Stimulated activated CD8-positive, alpha-beta memory T cell treated with anti-CD3 and anti-CD28 coated beads, Interleukin-12 subunit alpha, Interleukin-12 subunit beta, amount 100 ng/mL, for 24 hours (primary cell): ENCODE measurements at regions not wholly inside any gene's neighbourhood (a gene's known extent, or its start where the extent isn't known, plus 50 kb on each side); places are given as distances from the start of the nearest gene placed in this dataset.
"Not testable (repeated sequence)": the region's sequence is repeated elsewhere in the genome, so short reads cannot be mapped to it uniquely, and the experiment has no call there.

ENCODE experiments used
- DNase-seq: peaks from one replicate; pipeline ENCODE4 v3.0.0-alpha.2; 2020; ENCODE audit errors: extremely low read depth

DNA sequence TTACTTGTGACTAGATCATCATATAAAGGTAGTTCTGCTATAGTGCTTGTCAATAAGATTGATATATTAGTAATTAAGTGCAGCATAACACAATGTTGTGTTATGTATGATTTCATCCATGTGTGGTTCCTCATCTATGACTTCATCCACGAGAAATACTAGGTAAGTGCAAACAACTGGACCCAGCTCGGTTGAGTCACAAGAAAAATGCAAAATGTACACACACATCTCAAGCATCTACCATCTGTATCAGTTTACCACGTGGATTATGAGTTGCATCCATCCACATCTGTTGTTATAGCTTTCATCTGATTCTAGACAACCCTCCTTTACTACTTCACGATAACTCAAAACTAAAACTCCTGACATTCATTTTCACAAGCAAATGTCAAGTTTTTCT lies 517.0 kb upstream of the CITED2 start:
- DNase-seq: no peak

DNA sequence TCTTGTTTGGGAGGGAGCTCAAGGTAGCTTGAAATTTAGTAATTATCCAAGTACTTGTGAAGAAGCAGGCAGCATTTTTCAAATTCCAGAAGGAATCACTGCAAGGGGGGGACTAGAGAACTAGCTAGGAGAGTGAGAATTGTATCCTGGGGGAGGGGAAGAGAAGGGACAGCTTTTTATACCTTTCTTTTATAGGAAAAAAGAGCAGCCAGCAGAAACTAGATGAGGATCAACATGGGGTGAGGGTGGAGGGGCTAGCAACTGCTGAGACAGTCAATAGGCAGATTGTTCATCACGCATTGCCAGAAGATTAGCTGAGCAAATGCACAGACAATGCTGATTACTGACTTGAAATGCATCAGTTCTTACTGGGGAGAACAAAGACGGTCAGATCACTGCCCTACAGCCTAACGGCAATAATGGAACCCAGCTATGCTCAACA lies 514.3 kb upstream of the CITED2 start:
- DNase-seq: no peak

DNA sequence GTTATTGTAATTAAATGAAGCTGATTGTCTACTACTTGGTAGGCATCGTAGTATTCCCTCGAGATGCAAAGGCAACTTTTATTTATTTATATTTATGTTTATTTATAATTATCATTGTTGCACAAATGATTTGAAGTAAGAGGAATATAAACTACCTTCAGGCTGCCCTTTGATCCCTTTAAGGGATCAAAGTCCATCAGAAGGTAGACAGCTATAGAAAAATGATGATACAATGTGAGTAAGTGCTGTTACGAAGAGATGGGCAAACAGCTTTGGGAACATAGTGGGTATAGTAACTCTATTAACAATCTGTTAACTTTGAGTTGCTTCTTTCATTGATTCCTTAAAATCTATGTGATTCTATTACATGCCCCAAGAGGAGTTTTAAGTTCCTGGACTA lies 512.8 kb upstream of the CITED2 start:
- DNase-seq: no peak

DNA sequence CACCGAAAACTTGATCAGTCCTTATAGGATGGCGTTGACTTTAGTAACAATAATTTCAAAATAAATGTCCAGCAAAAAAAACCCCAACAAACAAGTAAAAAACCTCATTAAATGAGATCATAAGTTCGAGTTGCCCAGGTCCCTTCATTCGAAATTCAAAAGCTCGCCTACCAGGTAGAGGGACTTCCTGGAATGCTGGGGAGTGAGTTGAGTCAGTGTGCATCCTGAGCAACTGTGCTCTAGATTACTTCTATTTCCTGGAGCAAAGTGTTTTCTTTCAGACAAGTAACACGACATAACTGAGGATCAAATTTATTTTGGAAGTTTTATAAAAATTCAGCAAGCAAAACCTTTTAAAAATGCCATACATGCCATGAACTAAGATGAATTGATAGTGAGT lies 511.9 kb upstream of the CITED2 start:
- DNase-seq: no peak

DNA sequence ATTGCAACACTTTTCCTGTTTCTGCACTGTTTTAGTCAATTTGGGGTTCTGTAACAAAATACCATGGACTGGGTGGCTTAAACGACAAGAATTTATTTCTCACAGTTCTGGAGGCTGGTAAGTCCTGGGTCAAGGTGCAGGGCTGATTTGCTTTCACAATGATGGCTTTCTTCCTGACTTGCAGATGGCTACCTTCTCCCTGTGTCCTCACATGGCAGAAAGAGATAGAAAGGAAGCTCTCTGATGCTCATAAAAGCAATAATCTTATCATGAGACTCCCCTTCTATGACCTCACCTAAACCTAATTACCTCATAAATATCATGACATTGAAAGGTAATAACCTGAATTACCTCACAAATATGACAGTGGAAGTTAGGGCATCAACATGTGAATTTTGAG lies 511.5 kb upstream of the CITED2 start:
- DNase-seq: no peak

DNA sequence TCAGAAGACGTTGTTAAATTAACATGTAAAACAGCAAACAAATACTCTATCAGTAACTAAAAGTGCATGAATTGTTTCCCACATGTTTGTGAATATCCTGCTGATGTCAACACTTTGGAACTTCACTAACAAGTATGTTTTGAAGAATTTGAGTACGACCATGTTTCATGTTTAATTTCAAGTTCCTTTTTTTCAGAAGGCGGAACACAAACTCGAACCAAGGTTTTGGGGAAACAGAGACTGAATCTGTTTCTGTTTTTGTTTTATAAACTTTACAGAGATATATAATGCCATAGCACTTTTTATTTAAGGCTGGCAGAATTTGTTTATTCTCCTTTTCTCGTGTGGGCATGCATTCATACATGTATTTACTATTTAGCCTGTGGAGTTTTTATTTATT lies 509.3 kb upstream of the CITED2 start:
- no peak for DNase-seq

DNA sequence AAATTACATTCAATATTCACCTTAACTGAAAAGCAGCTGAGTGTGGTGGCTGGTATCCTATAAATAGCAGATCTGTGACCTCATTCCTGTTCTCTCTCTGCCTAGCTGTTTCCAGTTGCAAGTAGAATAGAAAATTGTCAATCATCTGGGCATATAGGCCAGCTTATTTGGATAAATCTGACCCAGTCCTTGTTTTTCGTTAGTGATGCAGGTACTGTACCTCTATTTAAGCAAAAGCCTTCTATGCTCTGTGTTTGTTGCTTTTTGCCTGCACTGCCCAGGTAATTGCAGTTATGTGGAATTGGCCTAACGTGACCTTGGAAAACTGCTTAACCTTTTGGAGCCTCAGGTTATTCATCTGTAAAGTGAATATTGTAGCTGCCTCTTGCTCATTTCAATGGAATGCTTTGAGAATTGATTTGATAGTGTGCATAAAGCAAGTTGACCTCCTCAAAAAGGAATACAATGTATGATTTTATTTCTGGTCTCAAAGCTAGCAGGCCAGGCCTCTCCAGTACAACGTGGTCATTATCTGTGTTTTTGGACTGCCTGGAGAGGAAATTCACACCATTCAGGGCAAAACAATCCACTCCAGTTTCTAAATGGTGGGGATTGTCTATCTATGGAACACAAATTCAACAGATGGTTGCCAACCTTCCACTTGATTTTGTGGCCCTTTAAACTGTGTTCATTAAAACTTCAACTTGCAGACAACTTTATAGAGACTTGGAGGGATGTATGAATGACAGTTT lies 508.7 kb upstream of the CITED2 start:
- no peak for DNase-seq

DNA sequence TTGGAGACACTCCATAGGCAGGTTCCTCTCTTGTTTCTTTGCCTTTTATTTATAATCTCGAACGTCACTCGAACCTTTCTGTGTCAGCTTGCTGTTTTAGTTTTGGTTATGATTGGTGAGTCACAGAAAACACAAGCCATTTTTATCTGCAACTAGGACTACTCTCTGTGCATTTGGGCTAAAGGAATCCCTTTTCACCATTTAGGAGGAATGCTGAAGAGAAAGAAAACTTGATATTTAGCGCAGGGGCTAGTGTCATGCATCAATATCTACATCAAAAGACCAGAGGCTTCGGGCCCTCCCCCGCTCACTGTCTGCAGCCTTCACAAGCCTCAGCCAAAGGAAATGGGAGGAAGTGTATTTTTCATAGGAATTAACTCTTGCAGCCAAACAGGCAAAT lies 507.8 kb upstream of the CITED2 start:
- DNase-seq: no peak

DNA sequence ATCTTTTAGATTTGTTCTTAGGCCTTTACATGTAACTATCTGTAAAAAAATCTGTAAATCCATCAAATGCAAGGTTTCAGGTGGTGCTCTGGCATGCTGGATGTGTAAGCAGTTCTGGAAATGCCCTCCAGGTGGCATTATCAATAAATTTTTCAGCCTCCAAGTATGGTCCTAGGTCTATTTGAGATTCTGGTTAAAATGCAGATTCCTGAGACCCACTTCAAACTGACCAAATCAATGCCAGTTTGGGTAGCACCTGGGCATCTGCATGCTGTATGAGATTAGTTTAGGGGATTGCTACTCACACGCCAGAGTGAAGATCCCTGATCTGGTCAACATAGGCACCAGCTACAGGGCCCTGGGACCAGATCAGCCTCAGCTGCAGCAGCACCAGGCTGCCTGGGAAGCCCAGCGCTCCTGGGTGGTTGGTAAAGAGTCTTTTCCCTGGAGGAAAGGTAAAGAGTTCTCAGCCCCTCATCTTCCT lies 507.3 kb upstream of the CITED2 start:
- DNase-seq: no peak

DNA sequence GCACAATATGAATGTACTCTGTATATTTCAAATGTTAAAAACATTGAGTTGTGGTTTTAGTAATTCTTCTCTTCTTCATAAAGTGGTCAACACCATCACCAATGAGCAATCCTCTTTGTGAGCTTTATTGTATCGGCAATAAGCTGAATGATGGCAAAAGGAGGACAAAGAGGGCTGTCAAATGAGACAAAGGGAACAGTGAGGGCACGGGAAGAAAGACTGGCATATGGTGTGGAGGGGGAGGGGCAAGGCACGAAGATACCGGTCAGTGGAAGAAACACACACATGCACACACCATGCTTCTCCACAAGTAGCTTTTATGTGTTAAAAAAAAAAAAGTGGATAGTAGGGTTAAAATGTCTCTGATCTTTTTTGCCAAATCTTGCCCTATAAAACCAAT lies 506.8 kb upstream of the CITED2 start:
- no peak for DNase-seq

DNA sequence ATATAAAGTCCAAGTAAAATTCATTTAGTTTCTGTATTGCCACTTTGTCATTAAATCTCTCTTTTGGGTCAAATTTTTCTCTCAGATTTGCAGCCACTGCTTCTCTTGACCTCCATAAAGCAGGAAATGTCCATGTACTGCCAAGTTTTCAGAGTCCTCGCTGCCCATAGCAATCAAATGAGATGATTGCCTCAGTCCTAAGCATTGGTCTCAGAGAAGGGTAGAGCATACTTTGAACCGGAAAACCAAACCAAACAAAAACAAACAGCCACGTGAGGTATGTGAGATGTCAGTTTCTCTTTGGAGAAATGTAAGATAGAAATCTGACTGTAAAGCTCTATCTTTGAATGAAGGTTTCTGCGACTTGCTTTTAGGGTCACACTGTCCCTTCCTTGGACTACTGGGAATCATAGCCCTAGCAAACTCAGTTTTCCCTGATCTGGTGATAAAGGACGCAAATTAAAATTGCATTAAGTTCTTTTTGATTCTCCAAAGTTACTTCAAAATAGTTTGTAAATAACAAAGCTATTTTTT lies 505.4 kb upstream of the CITED2 start:
- DNase-seq: no peak

DNA sequence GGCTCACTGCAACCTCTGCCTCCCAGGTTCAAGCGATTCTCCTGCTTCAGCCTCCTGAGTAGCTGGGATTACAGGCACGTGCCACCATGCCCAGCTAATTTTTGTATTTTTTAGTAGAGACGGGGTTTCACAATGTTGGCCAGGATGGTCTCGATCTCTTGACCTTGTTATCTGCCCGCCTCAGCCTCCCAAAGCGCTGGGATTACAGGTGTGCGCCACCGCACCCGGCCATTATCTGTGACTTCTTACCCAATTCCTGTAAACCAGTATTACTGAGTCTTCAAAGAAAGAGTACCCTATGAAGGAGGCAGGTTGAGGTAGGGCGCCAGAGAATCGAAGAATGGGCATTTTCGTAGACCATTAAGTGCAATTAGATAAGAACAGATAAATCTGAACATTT lies 504.8 kb upstream of the CITED2 start:
- not testable (repeated sequence) for DNase-seq

DNA sequence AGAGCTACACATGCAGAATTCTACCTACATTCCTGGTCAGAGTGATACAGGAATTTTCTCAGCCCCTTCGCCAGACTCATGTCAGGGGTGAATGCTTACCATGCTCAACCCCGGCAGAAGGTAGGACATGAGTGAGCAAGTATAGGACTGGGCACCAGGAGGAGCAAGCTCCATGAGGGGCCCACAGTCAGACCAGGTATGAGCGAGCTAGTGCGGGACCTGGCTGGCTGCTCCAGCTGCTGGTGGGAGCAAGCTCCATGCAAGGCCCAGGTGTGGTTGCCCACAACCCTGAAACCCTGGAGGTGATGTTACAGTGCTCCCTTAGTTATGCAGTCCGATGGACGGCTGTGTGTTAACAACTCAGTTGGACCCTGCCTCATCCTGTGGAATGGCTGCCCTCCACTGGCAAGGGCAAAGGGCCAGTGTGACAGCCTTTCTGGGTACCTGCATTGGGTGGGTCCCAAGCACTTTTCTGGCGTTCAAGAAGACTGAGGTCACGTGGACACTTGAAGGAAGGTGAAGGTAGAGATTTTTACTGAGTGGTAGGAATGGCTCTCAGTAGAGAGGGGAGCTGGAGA lies 503.5 kb upstream of the CITED2 start:
- DNase-seq: no peak

DNA sequence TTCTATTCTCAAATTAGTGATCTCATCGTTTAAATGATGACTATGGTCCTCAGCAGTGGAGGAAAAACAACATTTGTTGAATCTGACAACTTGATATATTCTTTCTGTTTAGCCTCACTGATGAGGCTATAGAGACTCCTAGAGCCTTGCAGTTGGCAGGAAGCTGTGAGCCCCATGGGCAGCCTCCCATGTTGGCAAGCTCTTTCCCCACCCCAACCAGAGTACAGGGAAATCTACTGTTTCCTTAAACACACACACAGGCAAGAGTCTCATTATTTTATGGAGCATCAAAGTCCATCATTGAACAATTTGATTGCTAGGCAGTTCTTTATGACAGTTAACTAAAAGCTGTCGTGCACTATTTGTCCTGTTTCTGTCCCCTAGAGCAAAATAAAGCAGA lies 498.2 kb upstream of the CITED2 start:
- no peak for DNase-seq

DNA sequence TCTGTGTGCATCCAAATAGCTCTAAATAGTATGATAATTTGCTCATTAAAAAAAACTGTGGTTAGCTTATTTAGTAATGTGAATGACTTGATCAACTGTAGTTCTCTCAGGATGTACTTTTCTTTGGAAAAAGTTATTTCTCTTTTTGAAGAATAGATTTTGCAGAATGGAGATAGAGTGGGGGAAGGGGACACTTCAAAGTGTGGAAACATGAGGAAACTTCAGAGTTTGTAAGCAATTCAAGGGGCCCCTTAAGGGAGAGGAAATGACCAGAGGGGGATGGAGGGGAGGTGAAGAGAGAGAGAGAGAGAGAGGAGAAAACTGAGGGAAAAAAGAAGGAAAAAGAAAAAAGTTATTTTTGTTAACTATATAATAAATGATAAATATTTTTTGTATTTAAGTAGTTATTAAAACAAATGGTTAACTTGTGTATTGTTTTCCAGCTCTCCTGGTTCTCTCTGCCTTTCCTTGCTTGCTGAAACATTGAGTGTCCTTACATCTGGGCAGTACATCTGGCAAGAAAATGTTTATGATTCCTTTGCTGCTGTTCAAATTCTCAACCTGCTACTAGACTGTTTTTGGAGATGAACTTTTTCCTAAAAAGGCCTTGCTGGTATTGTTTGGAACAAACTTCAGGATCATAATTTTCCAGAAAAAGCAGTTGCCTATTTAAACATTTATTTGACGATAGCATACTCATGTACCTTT lies 497.5 kb upstream of the CITED2 start:
- DNase-seq: no peak

DNA sequence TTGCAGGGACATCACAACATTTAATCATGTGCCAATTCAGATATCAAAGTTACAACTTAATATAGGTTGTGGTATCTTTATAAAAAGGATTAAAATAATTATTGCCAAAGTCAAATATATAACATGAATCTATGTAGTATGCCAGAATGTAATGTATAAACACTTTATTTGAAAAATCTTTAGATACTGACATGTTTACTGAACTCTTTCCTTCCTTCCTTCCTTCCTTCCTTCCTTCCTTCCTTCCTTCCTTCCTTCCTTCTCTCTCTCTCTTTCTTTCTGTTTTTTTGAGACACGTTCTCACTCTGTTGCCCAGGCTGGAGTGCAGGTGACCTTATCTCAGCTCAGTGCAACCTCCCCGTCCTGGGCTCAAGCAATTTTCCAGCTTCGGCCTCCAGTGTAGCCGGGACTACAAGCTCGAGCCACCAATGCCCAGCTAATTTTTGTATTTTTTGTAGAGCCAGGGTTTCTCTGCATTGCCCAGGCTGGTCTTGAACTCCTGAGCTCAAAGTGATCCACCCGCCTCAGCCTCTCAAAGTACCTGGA lies 496.8 kb upstream of the CITED2 start:
- no peak for DNase-seq

DNA sequence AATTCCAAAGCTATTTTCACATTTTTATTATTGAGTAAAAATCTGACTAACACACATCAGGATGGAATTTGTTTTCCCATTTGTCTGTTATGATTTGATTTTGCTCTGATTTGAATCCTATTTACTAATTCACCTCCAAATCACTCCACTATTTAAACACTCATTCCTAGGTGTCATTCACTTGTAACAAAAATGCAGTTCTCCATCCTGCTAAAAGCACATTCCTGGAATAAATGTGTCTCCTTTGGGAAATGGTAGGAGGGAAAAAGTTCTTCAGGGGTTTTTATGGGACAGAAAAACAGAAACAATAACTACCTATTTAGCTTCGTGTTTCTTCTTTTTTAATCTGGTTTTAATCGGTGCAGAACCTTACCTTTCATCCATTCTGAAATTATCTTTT lies 494.1 kb upstream of the CITED2 start:
- no peak for DNase-seq

DNA sequence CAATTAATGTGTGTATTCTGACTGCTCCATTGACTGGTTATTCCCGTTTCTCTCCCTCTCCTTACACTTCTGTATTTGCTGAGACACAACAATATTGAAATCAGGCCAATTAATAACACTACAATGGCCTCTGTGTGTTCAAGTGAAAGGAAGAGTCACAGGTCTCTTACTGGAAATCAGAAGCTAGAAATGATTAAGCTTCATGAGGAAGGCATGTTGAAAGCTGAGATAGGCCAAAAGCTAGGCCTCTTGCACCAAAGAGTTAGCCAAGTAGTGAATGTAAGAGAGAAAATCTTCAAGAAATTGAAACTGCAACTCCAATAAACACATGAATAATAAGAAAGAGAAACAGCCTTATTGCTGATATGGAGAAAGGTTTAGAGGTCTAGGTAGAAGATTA lies 489.5 kb upstream of the CITED2 start:
- DNase-seq: no peak

DNA sequence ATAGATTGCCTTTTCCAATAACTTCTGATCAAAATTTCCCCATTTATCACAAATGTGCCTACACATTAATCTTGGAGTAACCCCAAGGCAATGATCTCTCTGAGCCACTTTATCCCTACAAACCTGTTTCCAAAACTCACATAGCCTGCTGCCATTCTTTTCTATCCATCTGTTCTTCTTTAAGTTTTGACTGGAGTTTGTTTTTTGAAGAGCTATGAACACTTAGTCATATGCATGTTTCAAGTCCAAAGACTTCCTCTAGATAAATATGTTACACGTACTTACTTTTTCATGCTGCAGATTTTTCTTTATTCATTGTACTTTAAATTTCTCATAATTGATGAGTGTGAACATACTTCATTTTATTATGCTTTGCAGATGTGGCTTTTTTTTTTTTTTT lies 488.9 kb upstream of the CITED2 start:
- no peak for DNase-seq

DNA sequence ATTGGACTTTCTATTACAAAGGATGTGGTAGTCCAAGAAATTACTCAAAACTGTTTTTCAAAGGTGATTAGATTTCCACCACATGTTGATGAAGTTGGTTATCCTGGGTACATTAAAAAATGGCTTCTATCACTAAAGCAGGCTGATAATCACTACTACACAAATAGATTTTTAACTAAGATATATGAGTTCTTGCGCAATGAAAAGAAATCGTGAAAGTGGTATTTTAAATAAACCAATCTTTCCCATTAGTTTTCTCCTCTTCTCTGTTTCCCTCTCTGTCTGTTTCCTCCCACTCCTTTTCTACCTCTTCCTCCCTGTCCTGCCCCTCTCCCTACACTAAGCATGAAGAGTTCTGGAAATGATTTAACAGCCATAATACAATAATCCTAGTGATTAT lies 487.9 kb upstream of the CITED2 start:
- no peak for DNase-seq

DNA sequence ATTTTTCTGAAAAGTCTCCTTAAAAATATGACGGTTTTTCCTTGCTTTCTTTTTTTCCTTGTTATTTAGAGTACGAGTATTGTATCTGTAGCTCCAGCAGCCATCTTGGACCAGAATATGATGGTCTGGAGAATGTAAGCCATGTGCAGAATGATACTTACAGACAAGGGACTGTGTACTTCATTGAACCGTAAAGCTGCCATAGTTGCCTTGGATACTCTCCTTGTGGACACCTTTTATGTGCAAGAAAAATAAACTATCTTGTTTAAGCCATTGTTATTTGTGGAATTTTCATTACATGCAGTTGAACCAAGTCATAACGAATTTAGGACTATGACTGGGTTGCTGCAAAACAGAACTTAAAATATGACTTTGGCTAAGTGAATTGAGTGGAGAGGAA lies 485.8 kb upstream of the CITED2 start:
- no peak for DNase-seq

DNA sequence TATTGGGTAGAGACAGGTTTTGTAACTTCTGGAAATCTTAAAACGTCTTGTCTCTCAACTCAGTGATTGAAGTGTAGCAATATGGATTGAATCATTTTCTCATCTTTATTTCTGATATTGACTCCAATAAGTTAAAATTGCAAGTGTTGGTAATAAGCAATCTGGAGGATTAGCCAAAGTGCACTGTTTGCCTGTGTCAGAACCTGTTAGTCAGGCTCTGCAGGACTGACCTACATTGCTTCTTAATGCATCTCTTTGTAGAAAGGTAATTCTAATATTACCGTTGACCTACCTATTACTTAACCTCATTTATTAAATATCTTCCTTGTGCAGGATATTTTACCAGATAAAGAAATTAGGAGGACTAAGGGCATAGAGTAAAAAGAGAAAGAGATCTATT lies 484.0 kb upstream of the CITED2 start:
- DNase-seq: no peak

DNA sequence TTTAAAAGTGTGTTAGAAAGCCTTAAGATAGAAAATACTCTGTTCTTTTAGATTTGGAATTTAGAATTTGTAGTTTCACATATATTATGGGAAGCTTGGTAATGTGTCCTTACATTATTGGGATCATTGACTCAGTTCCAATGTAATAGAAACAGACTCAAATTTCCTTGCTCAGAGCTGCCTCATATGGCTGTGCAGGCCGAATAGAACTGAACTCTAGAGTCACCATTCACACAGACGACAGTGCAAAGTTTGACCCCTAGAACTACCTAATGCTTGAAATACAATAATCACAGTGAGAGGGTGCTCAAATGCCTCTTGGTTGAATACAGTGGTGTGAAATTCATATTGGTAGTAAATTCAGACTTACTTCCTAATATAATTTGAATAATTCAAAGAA lies 482.7 kb upstream of the CITED2 start:
- DNase-seq: no peak
